Spleen (tissue), 11 donors: ENCODE measurements at regions not wholly inside any gene's neighbourhood (a gene's known extent, or its start where the extent isn't known, plus 50 kb on each side); places are given as distances from the start of the nearest gene placed in this dataset.
"Not testable (repeated sequence)": the region's sequence is repeated elsewhere in the genome, so short reads cannot be mapped to it uniquely, and the experiment has no call there.

Experiments
- DNase-seq: peaks from one replicate; pipeline ENCODE4 v3.0.0-alpha.2; 2020
- H3K27ac ChIP-seq, 8 donors: fragments of 200-600 bp; sonication (generic) in 7 of 8; 1 replicate in 4 of 8; 2 replicates in 4 of 8; pipeline versions ENCODE4 v1.5.0 to v1.8.0; 2016 to 2021; ENCODE audit warnings: inconsistent platforms in 4 of 8, mild to moderate bottlenecking in 4 of 8, moderate library complexity in 1 of 8
- H3K27me3 ChIP-seq, 7 donors: fragments of 200-600 bp; sonication (generic) in 6 of 7; replicated peaks in 1 of 7; 1 replicate in 4 of 7; 2 replicates in 3 of 7; pipeline versions ENCODE4 v1.5.0 to v1.8.0; 2016 to 2021; ENCODE audit warnings: inconsistent platforms in 3 of 7, mild to moderate bottlenecking in 1 of 7
- H3K36me3 ChIP-seq, 6 donors: fragments of 200-600 bp; sonication (generic) in 5 of 6; 1 replicate in 4 of 6; 2 replicates in 2 of 6; pipeline versions ENCODE4 v1.5.0 to v1.8.0; 2016 to 2021; ENCODE audit warnings: inconsistent platforms in 2 of 6
- H3K4me1 ChIP-seq, 6 donors: fragments of 200-600 bp; sonication (generic) in 5 of 6; 1 replicate in 3 of 6; 2 replicates in 3 of 6; pipeline versions ENCODE4 v1.5.0 to v1.8.0; 2016 to 2021; ENCODE audit warnings: inconsistent platforms in 3 of 6
- H3K4me3 ChIP-seq, 8 donors: fragments of 200-600 bp; sonication (generic) in 7 of 8; 1 replicate in 4 of 8; 2 replicates in 4 of 8; pipeline versions ENCODE4 v1.5.0 to v1.8.0; 2016 to 2021; ENCODE audit warnings: inconsistent platforms in 4 of 8, mild to moderate bottlenecking in 4 of 8, moderate library complexity in 2 of 8
- H3K9me3 ChIP-seq, 8 donors: fragments of 200-600 bp; sonication (generic) in 7 of 8; 1 replicate in 4 of 8; 2 replicates in 4 of 8; pipeline versions ENCODE4 v1.5.0 to v1.8.0; 2016 to 2021; ENCODE audit warnings: inconsistent platforms in 4 of 8
- CTCF ChIP-seq, 11 experiments: fragments of 200-600 bp in 7 of 11; fragments of 450-650 bp in 4 of 11; sonication (generic) in 4 of 11; IDR thresholded peaks in 8 of 11; conservative IDR thresholded peaks in 3 of 11; 1 replicate in 7 of 11; 2 replicates in 4 of 11; pipeline versions ENCODE4 v1.4.0 to v1.8.0; 2016 to 2021; ENCODE audit warnings: antibody characterized with exemption in 11 of 11, inconsistent platforms in 4 of 11, mild to moderate bottlenecking in 1 of 11
- POLR2A ChIP-seq, 3 donors: fragments of 450-650 bp; IDR thresholded peaks; one replicate each; pipeline ENCODE4 v1.5.1; 2017; ENCODE audit warnings: antibody characterized with exemption in 3 of 3, mild to moderate bottlenecking in 1 of 3
- POLR2AphosphoS5 ChIP-seq, 3 donors: sonication (generic); formaldehyde crosslinking; IDR thresholded peaks; one replicate each; pipeline ENCODE4 v1.5.1; 2017; ENCODE audit warnings: antibody characterized with exemption in 3 of 3
- WGBS, 5 donors: extraction: QIAGEN DNeasy Blood & Tissue Kit in 3 of 5; methylation state at CpG; one replicate each; pipeline versions ENCODE4 v1.1.5 to v1.1.7; 2013 to 2018; 5-methylcytosine and 5-hydroxymethylcytosine counted together
- intact Hi-C: fragments of 100-400 bp; cut with DNase I; formaldehyde crosslinking; loops from one replicate; pipeline ENCODE4 v1.15.0; 2023; ENCODE audit warnings: low total_unique reads
- donor health status: healthy with polysubstance abuse.
- donor health status: DM: no; HTN: no; CAD: no; lungs with moderate emphysema.
- donor health status: DM: no; HTN: no; CAD: no.
- donor health status: Bipolar disorder and iron deficiency.
- donor health status: healthy.
- donor health status: DM: no; HTN: no; CAD: no.
- donor health status: DM: yes; HTN: yes; CAD: no.

- intact Hi-C loops: no loop called here
- DNase-seq: no peak
- Histone ChIP-seq H3K4me3 (no peak overlapping the region), H3K9me3 (no peaks in the 10 kb centered on the region), H3K36me3 (no peaks in the 10 kb centered on the region), H3K27ac (no peak overlapping the region), H3K27me3 (no peaks in the 10 kb centered on the region), H3K4me1 (no peaks in the 10 kb centered on the region)
- TF ChIP-seq CTCF (IDR thresholded peaks at IDR 0.05 in 8 of 11, conservative IDR thresholded peaks at IDR 0.05 in 3 of 11) (no peak), POLR2A (IDR thresholded peaks at IDR 0.05) (no peak), POLR2AphosphoS5 (IDR thresholded peaks at IDR 0.05) (no peak)
- WGBS, 5 donors: 31 to 41% (median 35%) methylated on average over 4 of the region's 4 CpGs
Measured at GRCh38 chr6:135555550-135555949, 58.0 kb upstream of the AHI1 start.

- intact Hi-C loops: no loop called here
- H3K9me3 ChIP-seq: no peaks in the 10 kb centered on the region
- no peaks in the 10 kb centered on the region for H3K4me1 ChIP-seq
- no peak overlapping the region for H3K27ac ChIP-seq
- TF ChIP-seq CTCF (IDR thresholded peaks at IDR 0.05 in 8 of 11, conservative IDR thresholded peaks at IDR 0.05 in 3 of 11) (no peak), POLR2A (IDR thresholded peaks at IDR 0.05) (no peak), POLR2AphosphoS5 (IDR thresholded peaks at IDR 0.05) (no peak)
- DNase-seq: no peak
- H3K36me3 ChIP-seq: no peaks in the 10 kb centered on the region
- H3K4me3 ChIP-seq: no peak overlapping the region
- 79 to 90% (median 87%) methylated on average over 2 of the region's 2 CpGs for WGBS, 5 donors
- H3K27me3 ChIP-seq: no peaks in the 10 kb centered on the region
Measured at GRCh38 chr6:135557582-135557981, 60.0 kb upstream of the AHI1 start.

- H3K9me3 ChIP-seq, intact Hi-C loops, H3K4me3 ChIP-seq, DNase-seq, H3K27me3 ChIP-seq, H3K27ac ChIP-seq, H3K36me3 ChIP-seq: not testable (repeated sequence)
- WGBS, 5 donors: 83 to 100% (median 93%) methylated on average over 1 of the region's 1 CpG
- peaks cover 0 to 13% (median 9%) of the 10 kb centered on the region in 6 donors for H3K4me1 ChIP-seq
Measured at GRCh38 chr6:135565605-135566004, 68.1 kb upstream of the AHI1 start.

- H3K9me3 ChIP-seq: no peaks in the 10 kb centered on the region
- H3K36me3 ChIP-seq: no peaks in the 10 kb centered on the region
- 91 to 97% (median 94%) methylated on average over 6 to 7 of the region's 7 CpGs for WGBS, 5 donors
- intact Hi-C loops: no loop called here
- peaks cover 0 to 13% (median 9%) of the 10 kb centered on the region in 6 donors for H3K4me1 ChIP-seq
- no peak overlapping the region for H3K27ac ChIP-seq
- H3K27me3 ChIP-seq: no peaks in the 10 kb centered on the region
- DNase-seq: no peak
- TF ChIP-seq POLR2A (IDR thresholded peaks at IDR 0.05) (no peak), CTCF (IDR thresholded peaks at IDR 0.05 in 8 of 11, conservative IDR thresholded peaks at IDR 0.05 in 3 of 11) (no peak), POLR2AphosphoS5 (IDR thresholded peaks at IDR 0.05) (no peak)
- no peak overlapping the region for H3K4me3 ChIP-seq
Measured at GRCh38 chr6:135566311-135567068, 69.0 kb upstream of the AHI1 start.
